HCT116 (cell line): ENCODE measurements at regions not wholly inside any gene's neighbourhood (a gene's known extent, or its start where the extent isn't known, plus 50 kb on each side); places are given as distances from the start of the nearest gene placed in this dataset.

Source experiments
- ATAC-seq: fragments of 200-7000 bp; cut with Tn5 transposase; 2 replicates; pipeline ENCODE4 v1.9.1; 2020; ENCODE audit warnings: mild to moderate bottlenecking, moderate library complexity
- BruUV-seq: library from RNA; stranded (reverse); fragments of 400-500 nt; replicated peaks from 2 replicates; lab custom pipeline; 2021; lab: Mats Ljungman, UMichigan
- CTCF ChIA-PET: fragments of 300-600 bp; sonication (Branson Sonifier 250); formaldehyde crosslinking; loops from one replicate; lab custom pipeline; 2021; ENCODE audit warnings: antibody characterized with exemption; lab: Charles Lee
- POLR2A ChIA-PET: fragments of 300-600, 350-600 bp; sonication (Branson Sonifier 250); formaldehyde crosslinking; loops from one replicate; lab custom pipeline; 2021; ENCODE audit warnings: antibody characterized with exemption; lab: Charles Lee
- RAD21 ChIA-PET, 2 experiments: fragments of 300-600 bp; sonication (Branson Sonifier 250); formaldehyde crosslinking; loops; one replicate each; lab custom pipeline; 2023; ENCODE audit warnings: low total read pairs in 2 of 2; ENCODE audit not compliant: uncharacterized antibody in 2 of 2, unreplicated experiment in 2 of 2, low non-redundant PET in 1 of 2; lab: Charles Lee
- DNase-seq: peaks from one replicate; pipeline ENCODE4 v3.0.0-alpha.2; 2010; ENCODE audit warnings: low read depth, low spot score
- H2AFZ ChIP-seq: fragments of 200-600 bp; shearing (Covaris generic), sonication (generic); 2 replicates; pipeline ENCODE4 v1.6.1; 2017; ENCODE audit warnings: low read depth, mixed run types, mixed read lengths, antibody characterized with exemption, low read length; ENCODE audit not compliant: poor library complexity, severe bottlenecking
- H3K27ac ChIP-seq: 2 replicates; pipeline ENCODE4 v1.5.1; 2012; ENCODE audit warnings: low read depth, low read length
- H3K27me3 ChIP-seq: fragments of 200-600 bp; sonication (generic); 2 replicates; pipeline ENCODE4 v1.6.1; 2016; ENCODE audit warnings: mixed run types, low read length, mixed read lengths; ENCODE audit not compliant: insufficient read depth
- H3K36me3 ChIP-seq, 2 experiments: fragments of 200-500 bp in 1 of 2; fragments of 200-600 bp in 1 of 2; sonication (Bioruptor generic) in 1 of 2; sonication (generic) in 1 of 2; 2 replicates each; pipeline versions ENCODE4 v1.5.1 to v1.6.1; 2014 to 2016; ENCODE audit warnings: low read length in 2 of 2, inconsistent platforms in 1 of 2, mixed read lengths in 1 of 2, mixed run types in 1 of 2; ENCODE audit not compliant: insufficient read depth in 2 of 2, control insufficient read depth in 1 of 2
- H3K4me1 ChIP-seq, 2 experiments: fragments of 200-600 bp in 1 of 2; sonication (generic) in 1 of 2; 2 replicates each; pipeline versions ENCODE4 v1.5.1 to v1.6.1; 2012 to 2017; ENCODE audit warnings: low read length in 2 of 2, inconsistent platforms in 1 of 2, mild to moderate bottlenecking in 1 of 2, mixed read lengths in 1 of 2, mixed run types in 1 of 2, moderate library complexity in 1 of 2; ENCODE audit not compliant: insufficient read depth in 2 of 2, control insufficient read depth in 1 of 2
- H3K4me2 ChIP-seq: fragments of 200-600 bp; sonication (generic); 2 replicates; pipeline ENCODE4 v1.6.1; 2017; ENCODE audit warnings: mixed run types, low read length, mixed read lengths
- H3K4me3 ChIP-seq, 2 experiments: fragments of 200-600 bp in 1 of 2; sonication (generic) in 1 of 2; replicated peaks in 1 of 2; 2 replicates each; pipeline ENCODE4 v1.5.1; 2011 to 2016; ENCODE audit warnings: low read length in 2 of 2, control low read depth in 1 of 2, low read depth in 1 of 2, mild to moderate bottlenecking in 1 of 2, mixed read lengths in 1 of 2, mixed run types in 1 of 2
- H3K79me2 ChIP-seq: fragments of 200-600 bp; sonication (generic); 2 replicates; pipeline ENCODE4 v1.6.1; 2017; ENCODE audit warnings: mild to moderate bottlenecking, mixed run types, low read length, moderate library complexity, mixed read lengths; ENCODE audit not compliant: insufficient read depth
- H3K9ac ChIP-seq: fragments of 200-600 bp; sonication (generic); 2 replicates; pipeline ENCODE4 v1.6.1; 2016; ENCODE audit warnings: low read length, mixed read lengths
- H3K9me2 ChIP-seq: fragments of 200-600 bp; sonication (generic), shearing (Covaris generic); 2 replicates; pipeline ENCODE4 v1.6.1; 2017; ENCODE audit warnings: mixed run types, mild to moderate bottlenecking, moderate library complexity; ENCODE audit not compliant: insufficient read depth
- H3K9me3 ChIP-seq, 2 experiments: fragments of 200-500 bp in 1 of 2; fragments of 200-600 bp in 1 of 2; sonication (Bioruptor generic) in 1 of 2; sonication (generic) in 1 of 2; 2 replicates each; pipeline ENCODE4 v1.6.1; 2014 to 2017; ENCODE audit warnings: low read length in 2 of 2, mixed read lengths in 2 of 2, inconsistent platforms in 1 of 2, low read depth in 1 of 2, mild to moderate bottlenecking in 1 of 2, mixed run types in 1 of 2, moderate library complexity in 1 of 2; ENCODE audit not compliant: control insufficient read depth in 1 of 2, insufficient read depth in 1 of 2
- H4K20me1 ChIP-seq: fragments of 200-600 bp; sonication (generic), shearing (Covaris generic); 2 replicates; pipeline ENCODE4 v1.6.1; 2017; ENCODE audit warnings: mixed run types, mild to moderate bottlenecking, moderate library complexity; ENCODE audit not compliant: insufficient read depth
- EGR1 ChIP-seq: IDR thresholded peaks from 2 replicates; pipeline ENCODE4 v1.6.1; 2012; ENCODE audit warnings: low read depth
- ELF1 ChIP-seq: IDR thresholded peaks from 2 replicates; pipeline ENCODE4 v1.6.1; 2012; ENCODE audit warnings: low read depth, borderline replicate concordance
- EZH2phosphoT487 ChIP-seq: fragments of 200-600 bp; IDR thresholded peaks from 2 replicates; pipeline ENCODE4 v1.6.1; 2018; ENCODE audit warnings: antibody characterized with exemption, borderline replicate concordance
- FOSL1 ChIP-seq: IDR thresholded peaks from 2 replicates; pipeline ENCODE4 v1.6.1; 2012; ENCODE audit warnings: low read depth
- POLR2A ChIP-seq: IDR thresholded peaks from 2 replicates; pipeline ENCODE4 v1.7.0; 2011; ENCODE audit warnings: borderline replicate concordance; ENCODE audit not compliant: insufficient read depth, insufficient read length; ENCODE audit errors: extremely low read depth
- POLR2AphosphoS5 ChIP-seq: IDR thresholded peaks from 2 replicates; pipeline ENCODE4 v1.6.1; 2011; ENCODE audit warnings: mild to moderate bottlenecking, low read depth, low read length, moderate library complexity
- RAD21 ChIP-seq: IDR thresholded peaks from 2 replicates; pipeline ENCODE4 v1.6.1; 2012; ENCODE audit warnings: low read depth, mild to moderate bottlenecking
- SP1 ChIP-seq: IDR thresholded peaks from 2 replicates; pipeline ENCODE4 v1.6.1; 2012; ENCODE audit warnings: low read depth
- TCF7L2 ChIP-seq: IDR thresholded peaks from 2 replicates; pipeline ENCODE4 v1.7.0; 2011; ENCODE audit warnings: borderline replicate concordance, inconsistent platforms; ENCODE audit not compliant: insufficient read depth, insufficient read length; ENCODE audit errors: extremely low read depth
- ZFX ChIP-seq: fragments of 450-650 bp; IDR thresholded peaks from 2 replicates; pipeline ENCODE4 v1.6.1; 2017
- intact Hi-C: fragments of 100-400 bp; cut with micrococcal nuclease; formaldehyde crosslinking; loops from 2 replicates; pipeline ENCODE4 v1.10.0; 2022
- TF ChIP-seq, protein P1 (sequence below): IDR thresholded peaks from 2 replicates; pipeline ENCODE4 v1.6.1; 2011; ENCODE audit warnings: mild to moderate bottlenecking, low read length, moderate library complexity; ENCODE audit not compliant: insufficient replicate concordance; ENCODE audit errors: extremely low read depth

DNA sequence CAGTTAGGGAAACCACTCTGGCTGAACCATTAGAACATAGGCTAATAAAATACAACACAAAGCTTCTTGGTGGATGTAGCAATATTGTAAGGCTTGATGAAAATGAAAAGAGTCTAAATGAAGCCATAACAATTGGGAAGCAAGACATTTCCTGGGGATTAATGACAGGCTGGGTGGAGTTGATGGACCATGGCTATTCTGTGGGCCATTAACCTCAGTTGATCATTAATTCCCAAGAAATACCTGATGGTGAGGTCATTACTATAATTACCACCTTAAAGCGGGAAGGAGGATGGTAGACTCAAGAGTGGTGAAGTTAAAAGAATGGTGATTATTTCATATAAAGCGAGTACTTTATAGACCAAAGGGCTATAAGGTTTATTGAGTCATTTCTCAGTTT is 455.8 kb upstream of the MAP3K7 start:
- intact Hi-C loops: no loop called here
- Histone ChIP-seq H2AFZ (no peak overlapping the region), H3K9me2 (no peaks in the 10 kb centered on the region), H3K4me1 (no peaks in the 10 kb centered on the region), H3K4me2 (no peak overlapping the region), H3K4me3 (no peak overlapping the region)
- no peak for TF ChIP-seq EGR1
- no peak for TF ChIP-seq EZH2phosphoT487
- no peak for TF ChIP-seq ZFX
- TF ChIP-seq SP1: no peak
- TF ChIP-seq, protein P1, sequence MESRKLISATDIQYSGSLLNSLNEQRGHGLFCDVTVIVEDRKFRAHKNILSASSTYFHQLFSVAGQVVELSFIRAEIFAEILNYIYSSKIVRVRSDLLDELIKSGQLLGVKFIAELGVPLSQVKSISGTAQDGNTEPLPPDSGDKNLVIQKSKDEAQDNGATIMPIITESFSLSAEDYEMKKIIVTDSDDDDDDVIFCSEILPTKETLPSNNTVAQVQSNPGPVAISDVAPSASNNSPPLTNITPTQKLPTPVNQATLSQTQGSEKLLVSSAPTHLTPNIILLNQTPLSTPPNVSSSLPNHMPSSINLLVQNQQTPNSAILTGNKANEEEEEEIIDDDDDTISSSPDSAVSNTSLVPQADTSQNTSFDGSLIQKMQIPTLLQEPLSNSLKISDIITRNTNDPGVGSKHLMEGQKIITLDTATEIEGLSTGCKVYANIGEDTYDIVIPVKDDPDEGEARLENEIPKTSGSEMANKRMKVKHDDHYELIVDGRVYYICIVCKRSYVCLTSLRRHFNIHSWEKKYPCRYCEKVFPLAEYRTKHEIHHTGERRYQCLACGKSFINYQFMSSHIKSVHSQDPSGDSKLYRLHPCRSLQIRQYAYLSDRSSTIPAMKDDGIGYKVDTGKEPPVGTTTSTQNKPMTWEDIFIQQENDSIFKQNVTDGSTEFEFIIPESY: no peak
- no peak for TF ChIP-seq FOSL1
- TF ChIP-seq TCF7L2: no peak
- TF ChIP-seq RAD21: no peak
- TF ChIP-seq, all 23 proteins: peak for 0
- H3K9ac ChIP-seq: no peak overlapping the region
- POLR2A ChIA-PET: no interaction called here
- RAD21 ChIA-PET: no interaction called here
- no peak for DNase-seq
- ATAC-seq: no peak
- no peaks in the 10 kb centered on the region for H3K27me3 ChIP-seq
- no peaks in the 10 kb centered on the region for H3K79me2 ChIP-seq
- no peaks in the 10 kb centered on the region for H4K20me1 ChIP-seq
- no peak overlapping the region for H3K27ac ChIP-seq
- H3K36me3 ChIP-seq: no peaks in the 10 kb centered on the region
- no peaks in the 10 kb centered on the region for H3K9me3 ChIP-seq
- BruUV-seq: no TSS peak
- CTCF ChIA-PET: no interaction called here

GRCh38 chr6:91033964-91034363 is 447.1 kb upstream of the MAP3K7 start:
- DNase-seq (no peak), ATAC-seq (no peak)
- H3K27me3 ChIP-seq: no peaks in the 10 kb centered on the region
- intact Hi-C loops: no loop called here
- TF ChIP-seq POLR2A: no peak
- no peak for TF ChIP-seq ELF1
- no peak for TF ChIP-seq POLR2AphosphoS5
- H3K4me1 ChIP-seq: no peaks in the 10 kb centered on the region
- H3K9me2 ChIP-seq: no peaks in the 10 kb centered on the region
- no peak overlapping the region for H3K9ac ChIP-seq
- CTCF ChIA-PET: no interaction called here
- H3K4me3 ChIP-seq: no peak overlapping the region
- RAD21 ChIA-PET: no interaction called here
- H4K20me1 ChIP-seq: no peaks in the 10 kb centered on the region
- H2AFZ ChIP-seq: no peak overlapping the region
- no peaks in the 10 kb centered on the region for H3K9me3 ChIP-seq
- POLR2A ChIA-PET: no interaction called here
- no peak overlapping the region for H3K4me2 ChIP-seq
- no peak overlapping the region for H3K27ac ChIP-seq
- BruUV-seq: no TSS peak
- H3K36me3 ChIP-seq: no peaks in the 10 kb centered on the region
- no peaks in the 10 kb centered on the region for H3K79me2 ChIP-seq
